H4 (cell line): ENCODE measurements at regions not wholly inside any gene's neighbourhood (a gene's known extent, or its start where the extent isn't known, plus 50 kb on each side); places are given as distances from the start of the nearest gene placed in this dataset.
"Not testable (repeated sequence)": the region's sequence is repeated elsewhere in the genome, so short reads cannot be mapped to it uniquely, and the experiment has no call there.

Source experiments
- DNase-seq: peaks from one replicate; pipeline ENCODE4 v3.0.0-alpha.2; 2015; ENCODE audit warnings: low spot score

DNA sequence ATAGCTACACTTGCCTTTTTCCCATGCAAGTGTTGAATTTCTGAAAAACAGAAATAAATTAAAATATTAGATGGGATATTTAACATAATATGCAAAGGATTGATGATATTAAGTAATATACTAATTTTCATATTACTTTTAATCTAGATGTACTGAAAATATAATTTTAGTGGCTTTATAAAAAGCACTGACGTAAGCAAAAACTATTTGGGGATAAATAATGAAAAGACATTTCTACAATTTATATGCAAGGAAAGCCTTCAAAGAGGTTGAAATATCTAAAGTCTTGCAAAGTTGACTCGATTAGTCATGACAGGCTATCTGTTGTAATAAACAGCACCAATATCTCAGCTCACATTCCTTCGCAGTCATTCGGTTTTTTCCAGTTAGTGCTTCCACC lies 94.9 kb upstream of the ABCB5 start:
- DNase-seq: no peak

DNA sequence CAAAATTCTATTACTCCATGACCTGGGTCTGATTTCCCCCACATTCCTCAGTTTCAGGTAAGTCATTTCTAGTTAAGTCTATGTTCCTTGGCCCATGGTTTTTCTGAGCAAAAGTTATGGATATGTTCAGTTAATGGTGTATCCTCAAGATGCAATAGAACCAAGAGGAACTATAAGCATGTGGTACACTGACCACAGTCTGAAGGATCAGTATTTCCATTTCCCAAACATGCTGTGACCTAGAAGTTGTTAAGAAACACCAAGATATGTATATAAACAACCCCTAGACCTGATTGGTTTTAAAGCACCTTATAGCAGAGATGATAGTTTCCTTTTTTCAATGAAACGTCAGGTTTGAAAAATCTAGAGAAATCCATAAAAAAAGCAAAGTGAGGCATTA lies 94.2 kb upstream of the ABCB5 start:
- DNase-seq: no peak

DNA sequence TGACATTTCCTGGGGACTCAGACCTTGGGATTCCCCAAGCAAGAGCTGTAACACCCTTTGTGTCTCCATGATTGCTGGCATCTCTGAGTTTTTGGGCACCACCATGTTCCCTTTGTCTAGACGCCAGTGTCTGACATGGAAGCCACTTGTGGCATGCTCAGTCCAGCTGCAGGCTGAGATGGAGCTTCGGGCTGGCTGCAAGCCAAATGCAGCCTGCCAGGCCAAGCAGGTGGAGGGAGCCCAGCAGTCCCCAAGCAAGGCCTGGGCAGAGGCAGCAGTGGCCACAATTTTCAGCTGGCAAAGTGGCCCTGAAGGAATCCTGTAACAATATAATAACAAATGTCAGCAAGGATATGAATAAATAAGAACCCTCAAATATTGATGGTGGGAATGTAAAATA lies 86.2 kb upstream of the ABCB5 start:
- no peak for DNase-seq

DNA sequence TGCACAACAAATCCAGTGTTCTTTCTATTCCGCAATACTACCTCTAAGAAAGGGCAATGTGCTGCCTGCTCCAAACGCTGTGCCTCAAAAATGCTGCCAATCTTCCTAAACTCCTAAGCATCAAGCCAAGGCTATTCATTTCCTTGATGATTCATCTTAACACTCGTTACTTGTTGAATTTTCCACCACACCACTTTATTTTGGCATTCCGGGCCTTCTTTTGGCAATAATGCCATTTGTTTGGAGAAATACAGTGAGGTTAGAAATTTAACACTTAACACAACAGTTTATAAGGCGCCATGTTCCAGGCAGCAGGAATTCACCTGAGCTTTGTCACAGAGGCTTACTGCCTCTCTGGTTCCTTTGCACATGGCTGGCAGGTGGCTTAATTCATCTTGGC lies 82.6 kb upstream of the ABCB5 start:
- no peak for DNase-seq

DNA sequence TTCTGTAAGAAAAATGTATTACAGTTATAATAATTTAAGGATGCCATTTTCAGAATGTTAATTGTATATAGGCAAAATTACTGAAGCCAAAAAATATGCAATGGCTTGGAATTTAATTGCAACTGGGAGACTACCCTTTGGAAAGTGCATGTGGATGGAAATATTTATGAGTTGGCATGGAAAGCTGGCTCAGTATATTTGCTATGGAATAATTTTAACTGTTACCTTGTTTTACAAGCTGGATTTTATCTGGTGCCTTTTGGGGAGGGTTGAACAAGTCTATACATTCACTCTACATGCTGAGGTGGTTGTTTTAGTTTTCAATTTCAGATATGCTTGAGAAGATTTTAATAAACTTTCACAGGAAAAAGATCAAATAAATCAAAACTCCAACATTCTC lies 80.9 kb upstream of the ABCB5 start:
- no peak for DNase-seq

DNA sequence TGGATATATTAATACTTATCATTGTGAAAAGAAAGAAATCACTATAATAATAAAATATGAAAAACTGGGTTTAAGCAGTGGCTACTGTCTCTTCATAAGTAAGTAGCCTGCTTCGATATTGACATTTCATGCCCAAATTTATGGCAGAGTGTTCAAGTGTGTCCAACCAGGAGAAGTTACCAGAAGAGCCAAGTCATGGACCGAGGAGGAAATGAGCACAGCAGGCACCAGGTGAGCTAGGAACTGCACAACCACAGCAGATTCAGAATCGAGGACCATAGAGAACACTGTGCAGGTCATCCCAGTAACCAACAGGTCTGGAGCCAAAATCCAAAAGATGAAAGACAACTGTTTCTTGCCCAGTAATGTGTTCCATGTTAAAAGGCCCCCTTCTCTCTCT lies 79.9 kb upstream of the ABCB5 start:
- no peak for DNase-seq

DNA sequence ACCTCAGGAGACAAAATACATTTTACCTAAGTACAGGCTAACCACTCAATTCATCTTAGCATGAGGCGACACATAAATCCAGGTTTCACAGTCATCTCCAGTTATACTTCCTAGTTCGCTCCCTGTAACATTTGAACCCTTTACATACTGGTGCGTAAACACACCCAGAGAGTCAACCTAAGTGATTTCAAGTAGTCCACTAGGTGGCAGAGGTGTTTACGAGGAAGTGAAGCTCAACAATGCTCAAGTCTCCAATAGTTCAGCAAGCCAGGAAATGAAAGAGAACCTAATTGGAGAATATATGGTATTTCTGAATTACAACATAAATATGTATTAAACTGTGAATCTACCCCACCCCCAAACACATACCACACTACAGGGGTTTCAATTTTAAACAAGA lies 76.3 kb upstream of the ABCB5 start:
- DNase-seq: peak; percentile 64

DNA sequence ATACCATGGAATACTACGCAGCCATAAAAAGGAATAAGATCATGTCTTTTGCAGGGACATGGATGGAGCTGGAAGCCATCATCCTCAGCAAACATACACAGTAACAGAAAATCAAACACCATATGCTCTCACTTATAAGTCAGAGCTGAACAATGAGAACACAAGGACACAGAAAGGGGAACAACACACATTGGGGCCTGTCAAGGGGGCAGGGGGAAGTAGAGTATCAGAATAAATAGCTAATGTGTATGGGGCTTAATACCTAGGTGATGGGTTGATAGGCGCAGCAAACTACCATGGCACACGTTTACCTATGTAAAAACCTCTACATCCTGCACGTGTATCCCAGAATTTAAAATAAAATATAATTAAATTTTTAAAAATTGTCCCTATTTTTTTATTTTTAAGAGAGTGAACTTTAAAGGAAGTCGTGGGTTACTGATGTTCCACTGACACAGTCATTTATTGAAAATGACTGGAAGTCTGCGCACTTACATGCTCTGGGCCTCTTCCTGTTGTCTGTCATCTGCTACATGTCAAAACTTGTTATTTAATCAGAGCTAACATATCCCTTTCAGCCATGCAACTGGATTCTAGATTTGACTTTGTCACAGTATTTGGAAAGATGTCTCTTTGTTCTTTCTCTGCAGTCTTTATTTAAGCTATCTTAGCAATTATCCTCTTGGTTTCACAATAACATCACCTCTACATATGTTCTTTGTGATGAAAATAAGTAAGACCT lies 73.7 kb upstream of the ABCB5 start:
- no peak for DNase-seq

DNA sequence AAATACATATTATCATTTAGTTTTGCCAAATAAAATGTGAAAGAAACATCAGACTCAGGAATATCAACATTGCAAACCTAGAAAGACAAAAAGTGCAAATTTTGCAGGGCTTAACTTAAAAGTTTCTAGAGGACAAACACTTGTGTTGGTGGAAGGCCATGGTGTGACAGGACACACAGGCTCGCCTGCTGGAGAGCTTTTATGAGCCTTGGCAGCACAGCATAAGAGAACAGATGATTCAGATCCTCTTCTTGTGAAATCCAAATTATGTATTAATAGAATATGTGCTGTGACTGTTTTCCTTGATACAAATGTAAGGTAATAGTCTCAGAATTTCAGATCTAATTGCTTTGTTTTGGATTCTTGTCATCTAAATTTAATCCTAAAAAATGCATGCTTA lies 72.9 kb upstream of the ABCB5 start:
- DNase-seq: no peak

DNA sequence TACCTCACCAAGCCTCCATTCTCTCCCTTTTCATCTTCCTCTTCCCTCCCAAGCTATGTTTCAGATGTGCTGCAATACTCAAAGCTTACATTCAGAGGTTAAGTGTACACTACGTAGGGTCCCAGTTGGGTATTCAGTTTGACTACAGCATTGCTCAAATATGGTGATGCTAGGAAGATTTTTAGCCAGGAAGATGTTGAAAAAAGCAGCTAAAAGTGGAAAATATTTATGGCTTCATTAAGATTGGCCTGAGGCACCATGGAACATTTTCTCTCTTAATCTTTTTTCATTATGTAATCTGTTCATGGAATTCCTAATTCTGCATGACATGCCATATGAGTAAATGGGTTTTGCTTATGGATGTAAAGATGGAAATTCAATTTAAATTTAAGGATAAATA lies 72.0 kb upstream of the ABCB5 start:
- no peak for DNase-seq

DNA sequence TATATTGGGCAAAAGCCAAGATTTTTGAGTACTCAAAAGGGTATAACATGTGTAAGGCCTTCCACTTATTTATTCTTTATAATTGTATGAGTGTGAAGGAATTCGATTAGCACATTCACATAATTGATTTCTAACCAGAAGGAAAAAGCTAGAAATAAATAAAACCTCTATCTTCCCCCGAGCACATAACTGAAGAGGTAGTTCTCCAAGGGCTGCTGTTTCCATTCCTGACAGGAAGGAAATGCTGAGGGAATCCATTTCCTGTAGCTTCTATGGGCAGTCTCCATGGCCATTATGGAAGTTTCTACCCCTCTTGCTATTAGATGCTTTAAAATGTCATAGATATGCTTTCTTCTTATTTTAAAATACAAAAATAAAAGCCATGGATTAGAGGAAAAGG lies 70.5 kb upstream of the ABCB5 start:
- DNase-seq: no peak

DNA sequence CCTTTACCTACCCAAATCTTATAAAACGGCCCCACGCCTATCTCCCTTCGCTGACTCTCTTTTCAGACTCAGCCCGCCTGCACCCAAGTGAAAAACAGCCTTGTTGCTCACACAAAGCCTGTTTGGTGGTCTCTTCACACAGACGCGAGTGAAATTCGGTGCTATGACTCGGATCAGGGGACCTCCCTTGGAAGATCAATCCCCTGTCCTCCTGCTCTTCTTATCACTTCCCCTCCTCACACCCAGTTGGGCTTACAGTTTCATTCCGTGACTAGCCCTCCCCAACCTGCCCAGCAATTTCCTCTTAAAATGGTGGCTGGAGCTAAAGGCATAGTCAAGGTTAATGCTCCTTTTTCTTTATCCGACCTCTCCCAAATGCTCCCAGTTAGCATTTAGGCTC lies 68.5 kb upstream of the ABCB5 start:
- DNase-seq: not testable (repeated sequence)

DNA sequence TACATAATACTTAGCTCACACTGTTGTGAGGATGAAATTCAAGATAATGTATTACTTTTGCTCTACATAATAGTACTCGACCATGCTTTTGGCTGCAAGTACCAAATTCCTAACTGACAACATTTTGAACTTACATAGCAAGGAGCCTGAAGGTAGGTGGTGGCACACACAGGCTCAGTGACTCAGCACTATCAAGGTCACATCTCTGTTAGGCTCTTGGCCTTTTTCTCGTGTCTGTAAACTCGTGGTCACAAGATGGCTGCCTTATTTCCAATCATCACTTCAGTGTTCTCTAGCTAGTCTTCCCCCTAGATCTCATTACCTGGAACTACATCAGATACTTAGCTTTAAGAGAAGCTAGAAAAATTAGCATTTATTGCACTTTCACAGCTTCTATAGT lies 61.4 kb upstream of the ABCB5 start:
- DNase-seq: no peak

DNA sequence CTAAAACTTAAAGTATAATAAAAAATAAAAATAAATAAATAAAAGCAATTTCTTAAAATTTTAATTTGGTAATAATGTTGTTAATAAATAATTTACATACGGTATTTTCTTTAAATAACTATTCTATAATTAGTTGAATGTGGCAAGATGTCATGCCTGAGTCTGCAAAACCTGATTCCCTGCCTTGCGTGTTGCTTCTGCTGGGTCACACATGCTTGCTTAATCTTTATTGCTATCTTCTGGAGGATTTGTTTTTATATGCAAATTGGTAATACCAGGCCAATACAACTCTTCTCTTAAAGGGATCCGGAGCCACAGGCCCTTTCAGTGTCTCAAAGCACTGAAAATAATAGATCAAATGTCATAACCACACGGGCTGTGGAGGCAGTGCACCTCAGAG lies 59.4 kb upstream of the ABCB5 start:
- no peak for DNase-seq

DNA sequence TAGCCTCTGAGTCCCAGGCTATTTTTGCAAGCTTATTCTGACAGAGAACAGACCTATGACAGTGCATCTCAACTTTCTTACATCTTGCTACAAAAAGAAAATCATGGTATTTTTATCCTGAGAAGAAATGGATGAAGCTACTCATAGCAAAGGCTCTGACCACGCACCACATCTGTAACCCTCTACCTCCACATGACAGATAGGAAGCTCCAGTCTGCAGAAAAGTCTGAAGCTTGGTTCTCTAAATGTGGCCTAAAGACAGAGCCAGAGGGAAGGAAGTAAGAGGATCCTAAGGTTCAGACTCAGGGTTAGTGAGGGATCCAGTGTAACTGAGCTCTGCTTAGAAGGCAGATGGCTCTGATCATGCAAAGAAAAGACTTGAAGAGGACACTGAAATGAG lies 58.4 kb upstream of the ABCB5 start:
- DNase-seq: no peak

DNA sequence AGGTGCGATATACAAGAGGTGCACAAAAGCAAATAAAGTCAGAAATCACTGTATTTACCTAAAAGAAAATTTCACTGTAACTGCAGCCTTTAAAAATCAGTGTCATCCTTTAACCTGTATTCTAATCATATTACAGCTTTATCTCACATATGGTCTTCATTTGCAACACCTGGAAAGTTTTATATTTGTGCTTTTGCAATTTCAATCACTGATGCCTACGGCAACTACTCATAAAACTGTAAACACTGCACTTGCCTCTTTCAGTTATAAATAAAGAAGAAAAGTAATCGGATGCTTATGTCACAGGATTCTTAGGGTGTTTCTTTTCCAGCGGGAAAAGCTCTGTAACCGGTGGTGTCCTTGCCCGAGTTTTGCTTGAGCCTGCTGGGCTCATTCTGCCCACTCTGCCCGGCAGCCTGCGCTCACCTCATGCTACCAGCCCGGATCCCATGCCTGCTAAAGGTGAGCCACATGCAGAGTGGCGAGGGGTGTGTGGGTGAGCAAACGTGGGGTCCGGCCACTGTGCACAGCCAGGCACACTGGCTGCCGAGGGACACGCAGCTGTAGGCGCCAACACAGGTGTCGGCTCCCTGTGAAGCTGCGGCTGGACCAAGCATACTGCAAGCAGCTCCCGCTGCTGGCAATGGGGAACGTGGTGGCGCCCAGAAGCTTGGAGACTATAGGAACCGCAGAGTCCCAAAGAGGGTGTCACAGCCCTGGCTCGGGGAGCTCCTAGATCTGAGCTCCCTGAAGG lies 56.3 kb upstream of the ABCB5 start:
- no peak for DNase-seq

DNA sequence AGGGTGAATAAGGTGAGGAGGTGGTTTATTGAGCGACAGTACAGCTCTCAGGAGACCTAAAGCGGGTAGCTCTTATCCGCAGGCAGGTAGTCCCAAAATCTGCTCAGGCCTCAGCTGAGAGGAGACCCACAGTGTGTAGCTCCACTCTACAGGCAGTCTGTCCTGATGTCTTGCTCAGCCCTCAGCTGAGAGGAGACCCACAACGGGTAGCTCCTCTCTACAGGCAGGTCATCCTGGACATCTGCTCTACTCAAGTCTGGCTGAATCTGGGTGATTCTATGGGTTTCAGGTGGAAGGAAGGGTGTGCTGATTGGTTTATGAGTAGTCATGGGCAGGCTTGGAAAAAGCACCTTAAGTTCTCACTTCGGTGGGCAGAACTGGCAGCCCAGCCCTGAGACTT lies 55.6 kb upstream of the ABCB5 start:
- no peak for DNase-seq

DNA sequence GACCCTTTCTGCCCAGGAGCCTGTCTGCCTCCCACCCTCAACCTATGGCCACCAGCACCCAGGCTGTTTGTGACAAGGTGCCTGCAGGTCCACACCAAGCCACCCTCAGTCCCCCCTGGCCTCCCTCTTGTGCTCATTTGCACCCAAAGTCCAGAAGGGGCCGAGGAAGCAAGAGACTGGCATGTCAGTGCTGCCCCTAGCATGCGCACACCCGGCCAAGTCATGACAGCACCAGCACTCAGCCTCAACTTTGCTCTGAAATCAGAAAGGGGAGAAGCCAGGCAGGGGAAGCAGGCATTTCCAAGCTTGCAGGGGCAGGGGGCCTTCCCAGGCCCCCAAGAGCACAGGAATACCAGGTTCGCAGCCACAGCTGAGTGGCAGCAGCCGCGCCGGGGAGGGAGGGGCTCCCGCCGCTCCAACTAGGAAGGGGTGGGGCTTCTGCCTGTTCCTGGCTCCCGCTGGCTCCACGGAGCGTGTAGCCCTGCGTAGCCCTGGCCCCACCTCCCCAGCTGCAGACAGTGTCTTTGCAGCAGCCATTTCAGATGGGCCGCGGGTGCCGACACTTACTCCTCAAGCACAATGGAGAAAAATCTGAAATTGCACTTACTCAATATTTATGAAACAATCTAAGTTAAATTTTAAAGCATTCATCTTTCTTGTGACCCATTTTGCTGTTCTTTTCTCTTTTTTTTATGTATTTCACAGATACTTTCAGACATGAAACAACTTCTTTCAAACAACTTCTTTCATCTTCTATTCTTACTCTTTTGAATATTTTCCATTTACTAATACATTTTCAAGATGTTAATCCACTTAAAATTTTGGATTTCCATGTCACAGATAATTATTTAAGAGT lies 54.9 kb upstream of the ABCB5 start:
- DNase-seq: no peak

DNA sequence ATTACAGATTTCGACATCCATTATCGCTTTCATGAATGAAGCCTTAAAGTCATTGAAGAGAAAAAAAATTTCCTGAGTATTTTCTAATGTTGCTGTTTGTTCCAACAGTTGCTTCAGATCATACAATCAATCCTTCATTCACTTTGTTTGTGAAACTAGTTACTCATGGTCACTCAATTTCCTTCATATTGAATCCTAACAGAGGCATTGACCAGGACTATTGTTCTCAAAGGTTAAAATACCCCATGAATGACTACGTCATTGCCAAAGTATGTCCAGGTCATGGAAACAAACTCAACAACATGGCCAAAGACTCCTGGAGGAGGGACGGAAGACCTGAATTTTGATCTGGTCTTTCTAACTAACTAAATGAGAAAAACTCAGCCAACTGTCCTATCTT lies 54.0 kb upstream of the ABCB5 start:
- no peak for DNase-seq

DNA sequence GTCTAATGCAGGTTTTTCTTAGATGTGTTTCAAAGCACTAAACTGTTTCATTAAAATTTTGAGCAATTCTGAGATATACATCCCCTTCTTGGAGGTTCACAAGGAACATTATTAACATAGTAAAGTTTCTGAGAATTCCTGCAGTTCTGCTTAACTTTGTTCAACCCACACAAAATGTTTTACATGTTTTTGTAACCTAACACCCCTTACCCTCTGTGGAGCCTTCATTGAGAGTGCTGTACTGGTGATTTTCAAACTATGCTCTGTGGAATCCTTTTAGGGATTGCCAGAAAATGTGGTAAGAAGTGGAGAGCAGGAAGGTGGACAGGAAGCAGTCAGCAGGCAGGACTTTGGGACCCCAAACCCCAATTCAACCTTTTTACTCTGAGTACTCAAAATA lies 53.6 kb upstream of the ABCB5 start:
- DNase-seq: no peak

DNA sequence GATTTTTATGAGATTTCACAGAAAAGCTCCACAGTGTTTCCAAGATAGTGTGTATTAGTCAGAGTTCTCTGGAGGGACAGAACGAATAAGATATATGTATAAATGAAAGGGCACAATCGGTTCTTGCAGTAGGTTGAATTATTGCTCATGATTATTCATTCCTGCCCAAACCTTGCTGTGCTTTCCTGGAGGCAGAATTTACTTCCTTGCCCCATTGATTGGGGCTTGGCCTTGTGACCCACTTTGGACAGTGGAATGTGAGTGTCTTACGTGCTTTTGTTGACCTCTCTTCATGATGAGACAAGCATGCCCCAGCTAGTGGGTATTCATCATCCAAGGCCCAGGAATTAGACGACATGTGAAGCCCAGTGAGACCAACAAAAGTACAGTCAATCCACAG lies 53.0 kb upstream of the ABCB5 start:
- no peak for DNase-seq
